Right hindlimb (tissue), 1 donor: ENCODE measurements at regions not wholly inside any gene's neighbourhood (a gene's known extent, or its start where the extent isn't known, plus 50 kb on each side); places are given as distances from the start of the nearest gene placed in this dataset.

Source experiments
- DNase-seq: peaks from one replicate; pipeline ENCODE4 v3.0.0-alpha.2; 2018

DNA sequence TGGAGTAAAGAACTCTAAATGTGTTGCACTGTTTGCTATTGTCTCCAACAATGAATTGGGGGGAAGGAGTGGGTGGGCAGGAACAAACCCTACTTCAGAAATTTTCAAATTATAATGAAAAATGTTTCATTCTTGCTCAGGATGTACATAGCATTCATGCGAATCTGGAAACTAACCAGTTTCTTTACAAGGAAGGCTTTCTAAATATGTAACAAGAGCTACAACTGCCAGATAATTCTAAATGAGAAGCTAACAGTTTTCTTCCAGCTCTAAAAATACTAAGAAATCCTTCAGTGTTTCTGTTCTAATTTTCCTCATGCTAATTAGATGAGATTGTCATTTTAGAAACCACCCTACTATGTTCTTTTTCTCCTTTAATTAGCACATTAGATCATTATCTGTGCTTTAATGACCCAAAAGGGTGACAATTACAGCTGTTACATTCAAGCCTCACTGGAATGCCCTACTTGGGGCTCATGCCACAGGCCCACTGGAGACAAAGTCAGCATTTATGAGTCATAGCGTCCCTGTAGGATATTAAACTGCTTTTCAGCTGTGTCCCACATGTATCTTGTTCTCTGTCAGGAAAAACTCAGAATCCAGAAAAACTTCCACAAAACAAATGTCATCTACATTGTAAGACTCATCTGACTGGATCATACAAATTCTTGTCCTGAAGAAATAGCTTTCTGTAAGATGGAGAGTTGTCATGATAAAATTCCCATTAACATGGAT lies 804.6 kb upstream of the CXADR start:
- no peak for DNase-seq

DNA sequence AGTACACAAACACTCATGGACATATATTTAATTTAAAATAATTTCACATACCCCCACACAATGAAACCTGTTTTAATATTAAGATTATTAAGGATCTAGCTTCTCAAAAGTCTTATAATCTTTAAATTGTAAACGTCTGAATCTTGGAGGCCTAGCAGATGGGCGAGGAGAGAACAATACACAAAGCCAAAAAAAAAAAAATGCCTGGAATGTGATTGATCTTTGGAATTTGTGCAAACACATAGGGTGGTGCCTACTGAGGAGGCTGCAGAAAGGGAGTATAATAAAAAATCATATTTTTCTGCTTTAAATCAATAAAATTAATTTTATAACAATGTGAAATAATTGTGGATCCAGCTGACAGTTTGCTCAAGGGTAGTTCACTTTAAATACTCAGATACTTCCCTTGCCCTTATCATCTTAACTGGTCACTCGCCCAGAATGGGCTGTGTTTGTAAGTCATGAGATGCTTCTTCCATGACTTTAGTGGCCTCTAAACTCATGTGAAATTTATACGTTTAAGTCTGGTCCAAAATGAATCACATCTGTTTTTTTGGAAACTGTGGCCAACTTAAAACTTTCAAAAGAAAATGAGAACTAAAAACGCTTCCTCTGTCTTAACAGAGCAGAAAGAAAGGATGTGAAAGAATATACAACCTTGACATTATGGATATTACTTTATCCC lies 802.8 kb upstream of the CXADR start:
- no peak for DNase-seq

DNA sequence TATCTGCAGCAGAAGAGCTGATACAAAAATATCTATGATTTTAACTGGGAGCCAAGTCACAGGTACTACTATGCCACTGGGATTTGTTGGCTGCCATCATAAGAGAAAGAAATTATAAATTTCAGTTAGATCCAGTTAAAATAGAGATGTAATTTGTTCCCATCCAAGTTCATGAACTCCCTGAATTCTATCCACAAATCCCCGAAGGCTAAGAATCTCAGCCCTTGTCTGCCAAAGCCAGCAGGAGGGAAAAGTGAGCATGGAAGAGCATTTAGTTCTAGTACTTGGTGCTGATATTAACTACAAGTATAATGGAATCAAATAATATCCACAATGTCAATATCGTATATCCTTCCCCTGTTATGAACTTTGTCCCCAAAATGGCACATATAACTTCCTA lies 801.1 kb upstream of the CXADR start:
- no peak for DNase-seq

DNA sequence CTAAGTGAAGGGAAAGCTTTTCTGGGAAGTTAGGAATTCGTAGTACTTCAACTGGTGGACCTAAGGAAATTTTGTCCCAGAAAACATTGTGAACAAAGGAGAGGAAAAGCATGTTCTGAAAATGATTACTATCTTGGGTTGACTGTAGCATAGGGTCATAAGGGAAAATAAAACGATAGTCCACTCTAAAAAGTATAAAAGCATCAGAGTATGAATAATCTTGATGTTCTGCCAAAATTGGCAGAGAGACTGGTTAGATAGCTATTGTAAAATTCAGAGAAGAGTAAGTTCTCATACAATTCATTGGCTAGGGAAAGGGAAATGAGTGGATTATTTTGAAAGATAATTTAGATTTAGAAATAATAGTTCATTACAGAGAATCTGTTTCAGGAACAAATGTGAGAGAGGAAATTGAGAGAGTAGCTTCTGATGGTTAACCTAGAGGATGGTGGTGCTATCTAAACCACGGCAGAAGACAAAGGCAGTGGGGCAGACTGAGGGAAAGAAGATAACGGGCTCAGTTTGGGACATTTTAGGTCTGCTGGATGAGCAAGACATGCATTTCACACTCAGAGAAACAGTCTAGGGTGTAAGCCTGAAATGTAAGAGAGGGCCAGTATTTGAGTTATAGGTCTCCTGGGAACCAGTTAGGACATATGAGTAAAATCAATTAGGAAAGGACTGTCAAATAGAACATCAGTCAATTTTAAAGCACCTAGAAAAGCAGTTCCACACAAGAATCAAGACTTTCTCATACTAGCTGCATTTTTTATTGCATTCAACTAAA lies 799.3 kb upstream of the CXADR start:
- no peak for DNase-seq

DNA sequence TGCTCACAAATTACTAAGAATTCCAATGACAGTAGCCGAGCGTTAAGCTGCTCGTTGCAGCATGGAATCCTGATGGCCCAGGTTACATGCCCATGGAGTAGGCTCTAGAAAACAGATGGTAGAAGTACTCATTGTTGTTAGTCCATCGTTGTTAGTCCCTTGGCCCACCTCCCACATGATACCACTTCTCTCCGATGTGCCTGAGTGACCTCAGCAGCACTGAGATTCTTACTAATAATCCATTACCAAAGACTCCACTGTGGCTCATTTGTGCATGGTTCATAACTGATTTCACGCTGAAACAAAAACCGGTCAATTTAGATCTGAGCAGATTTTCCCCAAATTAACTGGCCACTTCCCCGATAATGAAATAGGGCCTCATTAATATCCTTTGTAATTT lies 772.3 kb upstream of the CXADR start:
- DNase-seq, result no peak

DNA sequence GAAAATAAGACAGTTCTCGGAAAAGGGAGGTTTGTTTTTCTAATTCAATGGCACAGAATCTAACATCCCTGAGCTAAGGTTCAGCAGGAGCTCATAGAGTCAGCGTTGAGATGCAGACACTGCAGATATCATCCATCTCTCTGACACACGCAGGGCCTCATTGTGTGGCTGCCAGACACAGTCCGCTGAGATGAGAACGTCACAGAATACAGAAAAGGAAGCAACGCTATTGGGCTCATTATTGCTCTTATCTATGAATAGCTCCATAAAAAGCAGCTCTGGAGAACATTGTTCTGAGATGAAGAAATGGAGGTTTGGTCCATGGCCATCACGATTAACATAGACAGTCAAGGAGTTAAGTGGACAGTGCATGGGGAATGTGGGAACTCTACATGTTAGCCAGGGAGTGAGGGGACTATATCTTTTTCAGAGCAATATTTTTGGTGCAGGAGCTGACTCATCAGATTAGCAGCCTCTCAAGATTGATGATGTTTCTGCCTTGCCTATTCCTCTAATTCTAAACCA lies 771.6 kb upstream of the CXADR start:
- peak; percentile 25 for DNase-seq

DNA sequence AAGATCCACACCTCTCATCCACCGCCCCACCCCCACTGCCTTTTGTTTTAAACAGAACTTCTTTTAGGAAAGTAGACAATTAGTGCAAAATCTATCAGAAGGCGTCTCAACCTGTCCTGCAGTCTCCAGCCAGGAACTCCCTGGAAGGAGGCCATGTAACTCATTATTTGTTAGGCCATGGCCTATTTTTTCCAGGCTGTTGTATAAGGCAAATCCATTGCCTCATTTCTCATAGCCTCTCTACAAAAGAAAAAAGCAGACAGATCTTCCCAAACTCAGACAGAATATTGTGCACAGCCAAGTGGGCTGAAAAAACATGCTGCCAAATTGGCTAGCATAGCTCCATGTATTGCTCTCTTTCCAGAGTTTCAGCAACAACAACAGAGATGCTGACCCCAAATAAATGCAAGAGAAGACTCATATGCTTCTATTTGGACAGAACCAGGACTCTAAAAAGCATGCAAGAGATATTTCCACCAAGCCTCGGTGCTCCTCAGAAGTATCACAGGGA lies 770.7 kb upstream of the CXADR start:
- DNase-seq, result peak; percentile 55

DNA sequence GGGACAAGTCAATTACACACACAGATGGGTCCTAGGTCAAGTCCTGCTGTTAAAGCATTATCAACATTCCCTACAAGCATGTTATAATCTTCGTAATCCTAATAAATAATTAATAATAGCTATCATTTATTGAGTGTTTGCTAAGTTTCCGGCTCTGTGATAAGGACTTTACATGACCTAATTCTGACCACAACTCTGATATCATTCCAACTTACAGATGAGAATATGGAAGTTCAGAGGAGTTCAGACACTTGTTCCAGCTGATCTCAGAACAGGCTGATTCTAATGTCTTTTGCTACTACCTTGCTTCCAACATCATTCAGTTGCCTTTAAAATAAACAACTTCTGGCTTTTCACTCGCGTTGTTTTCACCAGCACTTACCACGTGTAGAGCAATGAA lies 770.1 kb upstream of the CXADR start:
- no peak for DNase-seq

DNA sequence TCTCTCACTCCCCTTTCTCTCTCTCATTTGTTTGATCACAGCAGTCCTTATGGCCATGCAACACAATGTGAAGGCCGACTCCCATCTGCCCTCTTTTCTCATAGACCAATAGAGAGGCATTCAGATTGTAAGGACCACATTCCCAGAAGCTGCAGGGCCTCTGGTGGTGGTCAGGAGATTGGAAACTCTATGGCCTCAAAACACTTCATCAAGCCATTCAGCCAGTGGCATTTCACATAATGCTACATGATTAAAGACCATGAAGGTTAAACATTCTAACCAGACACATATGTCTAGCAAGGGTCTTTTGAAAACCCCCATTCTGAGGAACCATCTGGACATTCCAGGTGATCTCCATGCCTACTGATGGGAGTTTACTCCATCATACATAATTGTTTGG lies 769.5 kb upstream of the CXADR start:
- no peak for DNase-seq

DNA sequence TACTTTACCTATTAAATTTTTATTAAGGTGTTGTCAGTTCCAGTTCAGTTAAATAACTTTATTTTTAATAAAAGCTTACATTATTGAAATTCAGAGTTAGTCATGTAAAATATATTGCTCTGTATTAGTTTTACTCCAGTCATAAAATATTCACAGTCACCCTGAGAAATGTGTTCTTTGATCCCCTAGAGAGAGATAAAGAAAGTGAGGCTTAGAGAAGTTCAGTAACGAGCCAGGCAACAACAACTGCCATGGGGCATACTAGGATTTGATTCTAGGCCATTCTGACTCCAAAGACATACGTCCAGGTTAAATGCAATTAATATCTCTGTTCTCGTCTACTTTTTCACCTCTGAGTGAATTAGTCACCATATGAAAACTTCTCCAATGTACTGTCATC lies 761.9 kb upstream of the CXADR start:
- no peak for DNase-seq

DNA sequence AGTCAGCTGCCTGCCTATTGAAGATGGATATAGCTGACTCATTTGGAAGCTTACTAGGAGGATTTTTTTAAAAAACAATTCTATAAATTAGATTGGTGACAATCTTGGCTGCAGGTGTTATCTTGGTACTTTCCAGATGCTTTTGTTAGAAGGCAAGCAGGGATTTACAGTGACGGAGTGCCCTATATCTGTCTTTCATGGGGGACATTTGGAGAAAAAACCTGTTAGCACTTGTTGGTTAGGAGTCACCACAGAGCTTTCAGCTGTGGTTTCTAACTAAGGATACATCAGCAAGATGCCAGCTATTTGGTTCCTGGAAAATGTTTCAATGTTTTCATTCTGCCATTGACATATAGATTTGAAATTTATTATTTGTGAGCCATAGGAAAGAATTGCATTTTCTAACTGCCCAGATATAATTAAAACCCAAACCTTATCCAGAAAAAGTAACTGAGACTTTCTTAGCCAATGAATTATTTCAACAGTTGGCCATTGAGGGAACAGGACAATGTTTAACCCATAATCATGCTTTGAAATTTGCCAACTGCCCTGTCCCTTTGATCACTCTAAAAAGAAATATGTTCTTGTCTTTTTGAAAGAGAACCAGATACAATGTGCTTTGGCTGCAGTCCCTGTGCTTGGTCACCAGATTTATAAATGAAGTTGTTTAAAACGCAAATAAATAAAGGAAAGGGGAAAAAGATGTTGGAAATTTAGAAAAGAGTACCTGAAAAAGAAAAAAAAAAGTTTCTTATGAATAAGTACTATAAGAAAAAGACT lies 761.0 kb upstream of the CXADR start:
- DNase-seq, result no peak

DNA sequence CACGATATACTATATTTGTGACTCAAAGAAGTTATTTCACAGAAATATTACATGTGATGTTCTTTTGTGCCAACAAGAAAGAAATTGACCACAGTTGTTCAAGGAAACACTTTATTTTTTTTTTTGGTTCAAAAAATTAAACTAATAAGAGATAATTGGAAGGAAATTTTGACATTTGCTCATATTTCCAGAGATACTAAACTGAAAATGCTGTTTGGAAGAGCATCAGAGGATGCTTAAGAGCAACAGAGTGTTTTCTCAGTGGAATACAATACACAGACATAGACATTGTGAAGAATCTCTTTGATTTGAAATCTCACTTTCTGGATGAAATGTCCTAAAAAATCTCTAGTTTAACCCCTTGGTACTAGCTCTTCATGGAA lies 760.4 kb upstream of the CXADR start:
- no peak for DNase-seq

DNA sequence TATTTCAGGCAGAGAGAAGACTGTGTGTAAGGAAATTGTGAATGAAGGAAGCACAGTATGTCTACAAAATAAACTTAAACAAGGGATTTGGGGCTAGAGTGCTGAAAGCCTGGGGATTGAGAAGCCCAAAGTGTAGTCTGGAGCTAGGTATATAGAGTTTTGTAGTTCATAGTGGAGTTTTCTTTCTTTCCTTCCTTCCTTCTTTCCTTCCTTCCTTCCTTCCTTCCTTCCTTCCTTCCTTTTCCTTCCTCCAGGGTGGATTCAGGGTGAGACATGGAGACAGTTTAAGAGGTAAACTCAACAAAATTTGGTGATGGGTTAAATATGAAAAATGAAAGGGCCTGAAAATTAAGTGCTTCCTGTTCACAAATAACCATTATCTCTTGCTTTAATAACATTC lies 757.8 kb upstream of the CXADR start:
- no peak for DNase-seq

DNA sequence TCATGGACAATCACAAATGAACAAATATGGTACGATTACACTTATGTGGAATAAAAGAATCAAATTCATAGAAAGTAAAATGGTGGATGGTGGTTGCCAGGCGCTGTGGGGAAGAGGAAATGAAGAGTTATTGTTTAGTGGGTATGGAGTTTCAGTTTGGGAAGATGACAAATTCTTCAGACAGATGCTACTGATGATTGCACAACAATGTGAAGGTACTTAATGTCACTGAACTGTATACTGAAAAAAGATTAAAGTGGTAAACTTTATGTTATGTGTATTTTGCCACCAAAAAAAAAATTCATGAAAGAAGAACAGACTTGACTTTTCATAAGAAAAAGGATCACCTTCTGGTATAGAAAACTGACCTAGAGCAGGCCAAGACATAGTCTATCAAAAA lies 745.6 kb upstream of the CXADR start:
- no peak for DNase-seq

DNA sequence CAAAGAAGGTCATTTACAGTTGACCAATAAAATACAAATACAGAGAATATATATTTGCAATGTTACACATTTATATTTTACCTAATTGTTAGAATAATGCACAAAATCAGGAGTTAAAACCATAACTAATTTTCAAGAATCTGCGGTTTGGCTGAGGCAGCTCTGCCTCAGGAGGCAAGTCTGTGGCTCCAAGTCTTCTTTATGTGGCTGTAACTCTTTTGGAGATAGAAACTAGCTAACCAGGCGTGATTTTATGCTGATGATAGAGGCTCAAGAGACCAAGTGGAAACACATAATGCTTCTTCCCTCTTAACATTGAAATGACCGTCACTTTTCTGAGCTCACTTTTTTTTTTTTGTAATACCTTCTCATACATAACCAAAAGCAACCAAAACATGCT lies 744.7 kb upstream of the CXADR start:
- DNase-seq, result no peak

DNA sequence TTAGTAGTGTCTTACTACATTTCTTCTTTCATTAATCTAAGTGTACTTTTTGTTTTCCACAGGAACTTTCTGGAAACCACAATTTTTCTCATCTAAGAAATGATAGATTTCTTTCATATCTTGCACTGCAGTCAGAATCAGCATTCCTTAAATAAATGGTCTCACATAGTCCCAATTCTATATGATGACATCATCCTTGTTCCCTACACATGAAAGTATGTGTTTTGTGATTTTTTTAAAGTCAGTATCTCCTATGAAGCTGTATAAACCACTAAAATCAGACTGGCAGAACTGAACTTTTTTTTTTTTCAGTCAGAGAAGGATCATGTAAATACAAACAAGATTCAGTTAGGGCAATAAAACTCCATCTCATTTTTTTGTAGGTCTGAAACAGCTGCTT lies 742.6 kb upstream of the CXADR start:
- no peak for DNase-seq

DNA sequence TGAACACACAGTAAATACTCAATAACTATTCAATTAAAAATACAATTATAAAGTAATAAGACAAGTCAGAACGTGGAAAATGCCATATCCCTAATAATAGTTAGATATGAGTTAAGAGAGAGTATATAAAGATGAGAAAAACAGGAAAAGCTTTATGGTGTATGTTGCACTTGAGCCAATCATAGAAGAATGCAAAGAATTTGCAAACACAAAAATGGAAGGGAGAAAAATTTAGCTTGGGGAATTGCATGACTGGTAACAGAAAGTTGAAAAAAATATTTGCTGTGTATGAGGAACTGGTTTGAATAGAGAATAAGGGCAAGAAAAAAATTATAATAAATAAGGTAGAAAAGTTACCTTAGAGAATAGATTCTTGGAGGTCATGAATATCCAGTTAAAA lies 739.6 kb upstream of the CXADR start:
- DNase-seq, result no peak

DNA sequence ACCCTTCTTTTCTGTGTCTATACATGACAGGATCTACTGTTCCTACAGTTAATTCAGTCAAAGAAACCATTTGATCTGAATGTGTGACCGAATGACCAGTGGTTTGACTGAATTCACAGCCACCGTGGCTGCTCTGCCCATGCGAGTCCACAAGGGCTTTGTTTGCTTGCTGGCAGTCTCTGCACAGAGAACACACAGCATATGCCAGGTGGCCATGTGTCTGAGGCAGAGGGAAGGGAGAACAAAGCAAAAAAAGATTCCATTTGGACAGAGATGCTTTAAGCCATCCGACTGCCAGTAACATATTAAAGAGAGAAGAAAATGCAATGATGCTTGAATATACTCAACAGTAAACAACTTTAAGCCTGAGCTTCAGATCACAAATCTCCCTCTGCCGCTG lies 737.8 kb upstream of the CXADR start:
- no peak for DNase-seq

DNA sequence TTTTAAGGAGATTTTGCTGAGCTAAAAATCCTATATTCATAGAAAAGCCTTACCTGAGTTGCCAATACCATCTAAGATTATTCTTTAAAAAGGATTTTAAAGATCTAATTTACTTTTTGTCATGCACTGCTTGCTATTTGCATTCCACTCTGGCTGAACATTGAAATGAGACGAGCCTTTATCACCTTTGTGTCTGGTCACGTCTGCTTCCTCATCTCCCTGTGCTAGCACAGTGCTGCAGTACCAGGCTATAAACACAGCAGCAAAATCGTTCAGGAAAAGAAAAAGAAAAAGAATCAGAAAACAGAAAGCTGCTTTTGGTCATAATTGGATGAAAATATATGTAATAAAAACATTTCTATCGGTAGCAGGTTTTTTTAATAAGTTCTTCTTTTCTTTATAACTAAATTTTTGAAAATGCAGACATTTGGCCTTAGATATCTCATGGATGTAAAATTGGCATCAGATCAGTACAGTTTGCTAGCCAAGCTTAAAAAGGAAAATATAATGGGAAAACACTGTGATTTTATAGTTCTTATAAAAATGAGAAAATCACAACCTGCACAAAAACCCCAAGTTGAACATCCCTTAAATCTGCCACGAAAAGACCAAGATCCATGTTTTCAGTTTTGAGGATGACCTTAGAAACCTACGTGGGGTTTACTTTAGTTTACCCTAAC lies 735.7 kb upstream of the CXADR start:
- no peak for DNase-seq

DNA sequence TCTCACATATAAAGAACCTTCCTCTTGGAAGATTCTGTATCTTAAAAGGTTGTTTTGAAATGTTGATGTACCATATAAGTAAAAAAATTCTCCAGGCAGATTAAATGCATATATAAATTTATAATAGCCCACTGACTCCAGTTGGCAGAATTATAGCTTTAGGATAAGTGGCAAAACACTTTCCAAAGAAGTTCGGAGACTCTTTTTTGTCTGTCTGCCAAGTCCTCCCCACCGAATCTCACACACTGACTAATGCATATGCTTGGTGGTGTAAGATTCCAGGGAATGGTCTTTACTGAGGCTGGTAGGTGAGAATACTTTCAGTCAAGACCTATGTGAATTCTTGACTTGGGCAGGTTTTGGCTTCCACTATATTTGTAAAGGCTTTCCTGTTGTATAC lies 724.3 kb upstream of the CXADR start:
- DNase-seq, result no peak

DNA sequence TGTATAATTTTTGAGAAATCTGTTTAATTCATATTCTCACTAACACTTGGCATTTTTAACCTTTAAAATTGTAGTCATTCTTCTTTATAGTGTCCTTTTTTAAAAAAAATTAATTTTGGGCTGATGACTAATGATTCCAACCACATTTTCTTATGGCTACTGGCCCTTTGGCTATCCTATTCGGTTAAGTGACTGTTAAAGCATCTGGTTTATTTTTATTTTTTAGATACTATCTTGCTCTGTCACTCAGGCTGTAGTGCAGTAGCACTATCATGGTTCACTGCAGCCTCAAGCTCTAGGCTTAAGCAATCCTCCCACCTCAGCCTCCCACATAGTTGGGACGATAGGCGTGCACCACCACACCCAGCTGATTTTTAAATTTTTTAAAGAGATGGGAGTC lies 723.2 kb upstream of the CXADR start:
- no peak for DNase-seq

DNA sequence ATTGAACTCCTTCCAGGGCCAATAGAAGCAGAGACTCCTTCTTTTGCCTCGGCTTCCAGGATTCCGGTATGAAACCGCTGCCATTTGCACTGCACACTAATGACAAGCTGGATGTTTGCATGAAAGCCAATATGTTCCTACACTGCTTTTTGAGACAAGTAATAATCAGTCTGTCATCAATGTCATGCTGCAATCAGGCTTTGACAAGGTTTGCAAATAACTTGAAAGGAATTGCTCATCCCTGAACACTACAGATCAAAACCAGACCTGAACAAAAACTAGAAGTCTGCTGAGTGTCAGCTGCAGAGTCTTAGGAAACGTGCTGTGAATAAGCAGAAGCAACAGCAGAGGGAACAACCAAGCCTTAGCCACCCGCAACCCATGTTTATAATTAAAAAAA lies 720.7 kb upstream of the CXADR start:
- no peak for DNase-seq
